ENCODE measurements at regions not wholly inside any gene's neighbourhood (a gene's known extent, or its start where the extent isn't known, plus 50 kb on each side); places are given as distances from the start of the nearest gene placed in this dataset.

DNA sequence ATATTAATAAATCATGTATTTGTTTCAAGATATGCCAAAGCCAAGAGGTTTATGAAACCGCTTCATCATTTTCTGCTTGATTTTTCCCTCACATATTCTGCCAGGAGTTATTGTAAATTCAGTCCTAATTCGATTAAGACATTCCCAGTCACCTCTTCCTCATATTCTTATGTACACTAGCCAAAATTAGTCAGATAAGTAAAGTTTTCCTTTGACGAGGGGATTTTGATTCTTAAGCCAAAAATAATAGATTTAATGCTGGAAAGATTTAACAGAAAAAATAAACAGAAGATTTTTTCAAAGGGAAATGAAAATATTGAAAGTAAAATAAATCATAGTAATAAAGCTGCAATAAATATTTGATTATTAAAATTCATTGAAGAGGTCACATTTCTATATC lies 51.0 kb upstream of the VEGFC start:
- no peak for DNase-seq

- DNase-seq: no peak
Measured at GRCh38 chr4:176844448-176844847, 51.7 kb upstream of the VEGFC start.

- DNase-seq: no peak
Measured at GRCh38 chr4:176845636-176846035, 52.9 kb upstream of the VEGFC start.

DNA sequence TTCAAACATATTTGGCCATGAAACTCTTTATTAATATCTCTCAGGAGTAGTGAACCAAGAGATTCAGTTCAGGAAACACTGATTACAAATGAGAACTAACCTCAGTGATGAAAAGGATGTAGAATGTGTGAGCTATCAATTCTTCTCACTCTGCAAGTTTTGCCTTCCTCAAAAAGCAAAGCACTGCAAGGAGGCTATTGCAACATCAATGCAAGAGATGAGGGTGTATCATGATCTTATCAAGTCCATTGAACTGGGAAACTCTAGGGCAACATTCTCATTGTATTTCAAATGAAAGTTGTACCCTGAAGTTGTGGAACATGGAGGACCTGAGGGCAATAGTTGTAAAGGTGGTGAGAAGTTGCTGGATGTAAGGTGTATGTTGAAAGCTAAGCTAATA lies 56.4 kb upstream of the VEGFC start:
- DNase-seq: no peak

- DNase-seq: no peak
Measured at GRCh38 chr4:176850436-176850835, 57.7 kb upstream of the VEGFC start.

- no peak for DNase-seq
Measured at GRCh38 chr4:176856421-176856820, 63.7 kb upstream of the VEGFC start.

DNA sequence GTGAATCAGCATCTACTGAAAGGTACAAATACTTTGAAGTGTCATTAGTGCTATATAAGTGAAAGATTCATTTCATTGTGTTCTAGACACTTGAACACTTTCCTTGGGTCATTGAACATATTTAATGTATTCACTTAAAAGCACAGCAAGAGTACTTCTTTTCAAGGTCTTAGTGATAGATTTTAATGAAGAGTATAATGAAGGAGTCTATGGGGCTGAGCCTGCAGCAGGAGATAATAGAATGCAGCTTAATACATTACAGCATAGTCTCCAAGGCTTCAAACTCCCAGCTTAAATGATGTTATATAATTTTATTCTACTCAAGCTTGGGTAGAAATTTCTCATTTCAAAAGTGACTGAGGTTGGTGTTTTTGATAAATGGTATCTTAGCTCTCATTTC lies 66.1 kb upstream of the VEGFC start:
- DNase-seq: no peak

DNA sequence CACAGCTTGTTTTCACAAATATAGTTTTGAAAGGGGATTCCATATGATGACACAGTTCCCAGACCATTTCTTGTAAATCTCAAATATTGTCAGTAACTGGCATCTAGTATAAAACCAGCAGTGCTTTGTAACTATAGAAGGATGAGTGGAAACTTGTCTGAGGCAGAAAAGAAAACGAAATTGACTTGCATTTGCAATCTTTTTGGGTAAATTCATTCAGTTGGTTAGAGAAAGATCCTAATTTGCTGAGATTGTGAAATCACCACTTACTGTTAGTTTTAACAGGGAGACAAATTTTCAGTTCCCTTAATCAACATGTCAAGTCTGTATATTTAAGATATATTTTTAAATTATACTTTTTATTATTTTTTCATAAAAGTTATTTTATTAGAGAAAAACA lies 71.5 kb upstream of the VEGFC start:
- DNase-seq: no peak

- DNase-seq: no peak
Measured at GRCh38 chr4:176868676-176869075, 76.0 kb upstream of the VEGFC start.

DNA sequence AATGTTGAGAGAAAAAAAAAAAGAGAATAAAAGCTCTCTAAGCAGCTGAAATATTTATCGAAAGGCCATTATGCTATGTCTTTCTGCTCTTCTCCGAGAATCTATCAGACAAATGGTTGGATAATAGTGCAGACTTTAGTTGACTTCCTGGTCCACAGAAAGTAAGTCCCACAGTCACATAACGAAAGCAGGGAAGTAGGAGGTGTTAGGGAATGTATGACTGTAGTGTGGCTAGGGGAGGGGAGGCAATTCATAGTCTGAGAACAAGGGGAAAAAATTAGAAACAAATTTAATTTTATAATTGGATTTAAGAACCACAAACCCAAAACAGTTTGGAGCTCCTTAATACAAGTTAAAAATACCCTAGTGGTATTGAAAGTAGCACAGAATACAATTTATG lies 79.7 kb upstream of the VEGFC start:
- no peak for DNase-seq

- no peak for DNase-seq
Measured at GRCh38 chr4:176874721-176875445, 82.2 kb upstream of the VEGFC start.

DNA sequence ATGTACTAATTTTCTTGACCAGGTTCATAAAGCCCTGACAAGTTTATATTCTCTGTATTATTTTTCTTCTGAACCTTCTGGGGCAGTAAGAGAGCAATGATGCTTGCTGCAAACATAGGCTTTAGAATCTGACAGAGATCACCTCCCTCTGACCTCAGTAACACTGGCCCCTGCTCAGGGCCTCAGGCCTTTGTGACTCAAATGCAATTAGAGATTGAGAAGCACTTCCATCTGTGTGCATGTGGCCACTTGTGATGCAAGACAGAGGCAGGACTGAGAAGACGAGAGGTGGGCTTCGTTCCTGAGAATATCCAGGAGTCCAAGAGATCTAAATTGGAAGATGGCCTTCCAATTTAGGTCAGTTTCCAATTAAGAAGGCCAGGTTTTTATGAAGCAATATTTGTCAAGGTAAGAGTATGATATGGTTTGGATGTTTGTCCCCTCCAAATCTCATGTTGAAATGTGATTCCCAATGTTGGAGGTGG lies 82.8 kb upstream of the VEGFC start:
- no peak for DNase-seq

GRCh38 chr4:176879380-176880116 lies 86.8 kb upstream of the VEGFC start:
- DNase-seq: no peak

DNA sequence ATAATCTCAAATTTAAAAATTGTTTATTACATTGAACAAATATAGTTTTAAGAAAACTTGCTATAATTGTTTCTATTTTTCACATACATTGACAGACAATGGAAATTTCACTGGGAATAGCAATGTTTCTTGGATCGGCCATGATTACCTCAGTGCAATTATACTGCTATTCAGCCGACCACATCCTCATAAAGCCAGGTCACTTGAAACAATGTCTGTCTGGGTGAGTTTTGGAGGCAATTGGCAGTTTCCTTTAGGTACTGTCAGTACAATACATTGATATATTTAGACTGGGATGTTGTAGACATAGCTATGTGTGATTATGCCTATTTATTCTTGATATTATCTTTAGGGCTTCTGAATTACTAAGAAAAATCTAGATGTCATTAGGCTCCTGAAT lies 89.5 kb upstream of the VEGFC start:
- no peak for DNase-seq

DNA sequence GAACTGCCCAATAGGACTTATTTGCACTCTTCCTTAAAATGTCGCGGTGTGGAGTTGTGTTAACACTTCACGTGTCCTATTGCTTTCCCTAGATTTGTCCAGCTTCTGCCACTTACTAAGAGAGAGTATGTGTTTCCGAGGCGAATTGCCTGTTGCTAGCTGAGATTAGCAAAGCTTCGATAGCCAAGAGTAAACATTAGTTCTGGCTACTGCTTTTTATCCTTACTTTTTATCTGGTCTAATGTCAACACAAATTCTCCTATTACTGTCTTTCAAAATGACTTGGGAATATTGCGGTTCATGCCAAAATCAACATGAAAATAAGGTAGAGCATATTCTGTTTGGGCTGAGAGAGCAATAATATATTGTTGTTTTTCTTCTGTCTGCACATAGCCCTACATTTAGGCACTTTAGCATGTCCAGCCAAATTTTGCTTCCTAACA lies 90.4 kb upstream of the VEGFC start:
- DNase-seq: no peak

DNA sequence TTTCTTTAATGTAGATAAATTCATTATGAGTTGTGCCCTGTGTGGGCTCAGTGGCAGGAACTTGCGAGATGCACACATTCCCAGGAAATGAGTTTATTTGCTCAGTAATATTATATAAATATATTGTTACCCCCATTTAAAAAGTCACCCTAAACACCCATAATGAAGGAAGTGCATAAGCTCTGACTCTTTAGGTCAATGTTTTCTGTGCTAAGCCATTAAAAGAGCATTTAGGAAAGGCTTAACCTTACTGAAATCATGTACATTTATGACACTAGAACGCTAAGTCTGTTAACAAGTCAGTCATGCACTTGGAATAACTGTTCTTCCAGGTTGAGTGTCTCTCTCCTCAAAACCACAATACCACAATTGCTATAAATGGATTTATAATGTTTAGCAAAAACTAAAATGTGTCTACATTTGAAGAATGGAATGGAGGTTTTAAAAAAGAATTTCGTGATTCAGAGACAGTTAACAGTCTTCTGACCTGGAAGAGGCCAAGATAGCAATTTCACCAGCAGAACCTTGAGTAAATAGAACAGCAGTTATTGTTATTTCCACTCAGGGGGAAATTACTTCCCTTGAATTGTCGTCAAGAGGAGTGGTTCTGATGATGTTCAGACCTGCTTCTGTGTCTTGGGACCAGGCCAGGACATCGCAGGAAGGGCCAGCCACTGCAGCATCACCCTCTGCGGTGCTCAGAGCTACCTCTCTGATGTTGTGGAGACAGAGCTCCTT lies 91.1 kb upstream of the VEGFC start:
- no peak for DNase-seq

- no peak for DNase-seq
Measured at GRCh38 chr4:176885224-176885623, 92.5 kb upstream of the VEGFC start.

DNA sequence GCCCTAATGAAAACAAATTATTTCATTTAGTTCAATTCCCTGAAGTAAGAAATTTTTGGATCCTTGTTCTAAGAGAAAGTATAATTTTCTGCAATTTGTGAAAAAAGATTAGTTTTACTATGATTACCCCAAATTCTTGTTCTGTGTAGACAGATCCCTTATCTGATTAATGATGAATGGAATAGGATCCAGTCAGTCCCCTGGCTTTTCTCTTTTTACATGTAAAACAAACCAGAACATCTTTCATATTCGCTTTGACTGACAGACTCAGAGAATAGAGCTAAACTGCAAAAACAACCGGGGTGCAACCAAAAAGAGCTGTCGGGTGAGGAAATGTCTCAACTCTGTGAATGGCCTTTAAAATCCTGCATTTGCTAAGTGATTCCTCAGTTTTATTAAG lies 93.4 kb upstream of the VEGFC start:
- no peak for DNase-seq

GRCh38 chr4:176889776-176890175 lies 97.1 kb upstream of the VEGFC start:
- no peak for DNase-seq

DNA sequence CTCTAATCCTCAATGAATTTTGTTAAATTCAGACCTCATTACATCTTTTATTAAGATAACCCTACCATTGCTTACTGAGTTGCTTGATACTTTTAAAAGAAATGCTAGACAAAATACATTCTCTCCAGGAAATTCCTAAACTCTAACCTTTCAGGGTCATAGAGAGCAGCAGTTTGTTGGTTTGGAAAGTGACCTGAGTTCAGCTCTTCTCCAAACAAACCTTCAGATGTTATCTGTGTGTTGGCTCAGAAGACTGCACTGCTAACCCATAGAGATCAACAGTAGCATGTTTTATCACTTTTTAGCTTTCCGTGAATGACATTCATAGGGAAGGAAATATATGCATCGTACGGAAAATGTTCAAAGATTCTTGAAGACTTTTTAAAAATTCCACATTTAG lies 101.8 kb upstream of the VEGFC start:
- no peak for DNase-seq

DNA sequence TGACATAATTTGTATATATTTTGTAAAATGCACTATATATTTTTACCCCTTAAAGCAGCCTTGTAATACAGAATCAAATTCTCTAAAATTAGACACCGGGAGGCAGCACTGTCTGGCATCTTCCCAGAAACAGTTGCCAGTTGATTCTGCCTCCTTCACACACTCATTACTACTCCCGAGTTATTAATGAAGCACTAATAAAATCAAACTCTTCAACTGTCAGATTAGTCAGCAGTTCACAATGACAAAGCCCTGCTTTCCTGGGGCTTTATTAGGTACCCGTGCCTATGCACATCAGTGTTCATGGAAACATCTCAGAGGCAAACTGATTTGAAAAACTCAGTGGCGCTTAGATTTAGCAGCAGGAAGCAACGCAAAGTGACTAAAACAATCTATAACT lies 103.5 kb upstream of the VEGFC start:
- no peak for DNase-seq

- no peak for DNase-seq
Measured at GRCh38 chr4:176897226-176897625, 104.5 kb upstream of the VEGFC start.

GRCh38 chr4:176898791-176899190 lies 106.1 kb upstream of the VEGFC start:
- no peak for DNase-seq

Measured in CD4-positive, alpha-beta T cell treated with Interleukin-17A for 4 hours (primary cell).